GM21528 (cell line): ENCODE measurements at regions not wholly inside any gene's neighbourhood (a gene's known extent, or its start where the extent isn't known, plus 50 kb on each side); places are given as distances from the start of the nearest gene placed in this dataset.
A peak's percentile ranks its signal among the peaks of the same experiment; 100 is the strongest.
"Not testable (repeated sequence)": the region's sequence is repeated elsewhere in the genome, so short reads cannot be mapped to it uniquely, and the experiment has no call there.

Source experiments
- ATAC-seq: cut with Tn5 transposase; IDR thresholded peaks from one replicate; pipeline ENCODE4 v1.9.1; 2021; ENCODE audit warnings: mild to moderate bottlenecking, moderate library complexity; ENCODE audit not compliant: unreplicated experiment, low FRiP score

DNA sequence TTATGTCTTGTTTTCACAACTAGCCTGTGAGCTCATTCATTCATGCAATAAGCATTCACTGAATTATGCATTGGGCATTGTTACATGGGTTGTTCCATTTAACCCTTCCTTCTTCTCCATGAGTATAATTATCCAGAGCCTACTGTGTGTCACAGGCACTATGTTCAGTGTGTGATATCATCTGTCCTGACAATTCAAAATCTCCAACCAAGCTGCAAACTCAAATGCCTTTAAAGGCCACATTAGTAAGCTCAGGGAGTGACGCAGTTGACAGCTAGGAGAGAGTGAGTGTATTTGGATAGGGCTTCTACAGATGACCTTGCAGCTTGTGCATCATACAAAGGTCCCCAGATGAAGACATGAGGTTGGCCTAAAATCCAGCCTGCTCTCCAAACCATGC is 289.5 kb downstream of the OMA1 start:
- ATAC-seq, result no peak

GRCh38 chr1:58256546-58256945 is 290.0 kb downstream of the OMA1 start:
- ATAC-seq, result no peak

GRCh38 chr1:58256041-58256440 is 290.5 kb downstream of the OMA1 start:
- no peak for ATAC-seq

- ATAC-seq, result no peak
These were observed 291.3 kb downstream of the OMA1 start for GRCh38 chr1:58255192-58255591.

- ATAC-seq, result no peak
These were observed 295.0 kb downstream of the OMA1 start for GRCh38 chr1:58251430-58252073.

DNA sequence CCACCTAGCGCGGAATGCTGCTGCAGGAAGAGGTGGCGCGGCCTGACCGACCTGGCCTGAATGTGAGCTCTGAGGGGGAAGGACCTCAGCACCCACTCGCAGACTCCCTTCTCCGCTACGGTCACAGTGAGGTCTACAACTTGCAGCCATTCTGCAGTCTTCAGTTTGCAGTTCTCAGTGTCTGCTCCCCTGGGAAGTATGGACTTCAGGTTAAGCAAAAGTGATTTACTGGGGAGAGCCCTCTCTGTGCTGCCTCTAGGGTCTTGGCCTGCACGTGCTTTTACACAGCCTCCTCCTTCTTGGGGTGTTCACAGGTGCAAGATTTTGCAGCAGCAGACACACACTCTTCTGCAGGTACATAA is 296.0 kb downstream of the OMA1 start:
- ATAC-seq, result no peak

DNA sequence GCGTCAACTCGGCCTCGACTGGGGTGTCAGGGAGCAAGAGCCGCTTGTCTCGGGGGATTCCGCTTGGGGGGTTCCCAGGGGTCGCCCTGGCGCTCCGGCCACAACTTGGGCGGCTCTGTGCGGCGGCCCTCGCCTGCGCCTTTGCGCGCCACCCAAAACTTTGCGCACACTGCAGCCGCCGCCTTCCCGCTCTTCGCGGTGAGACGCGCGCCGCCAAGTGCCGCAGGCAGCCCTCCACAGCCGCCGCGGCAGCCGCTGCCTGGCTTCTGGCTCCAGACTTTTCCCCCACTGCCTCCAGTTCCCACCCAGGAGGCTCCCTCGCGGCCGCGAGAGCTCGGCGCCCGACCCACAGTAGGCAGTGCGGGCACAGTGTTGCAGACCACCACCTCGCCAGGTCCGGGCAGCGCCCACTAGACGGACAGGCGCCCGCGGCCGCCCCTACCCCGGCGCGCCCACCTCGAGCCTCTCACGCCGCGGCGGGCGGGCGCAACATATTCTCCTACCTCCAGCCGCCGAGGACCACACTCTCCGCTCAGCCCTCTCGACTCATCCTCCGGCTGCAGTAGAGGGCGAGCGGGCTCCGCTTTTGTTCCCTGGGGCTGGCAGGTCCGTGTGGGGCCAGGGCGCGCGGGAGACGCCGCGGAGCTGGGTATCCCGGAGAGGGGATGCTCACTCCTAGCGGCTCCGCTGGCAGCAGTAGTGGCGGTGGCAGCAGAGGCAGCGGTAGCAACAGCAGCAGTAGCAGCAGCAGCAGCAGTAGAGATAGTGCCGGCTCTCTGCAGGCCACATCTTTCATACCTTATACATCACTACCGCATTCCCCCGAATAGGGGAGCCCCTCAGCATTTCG is 296.6 kb downstream of the OMA1 start:
- peak; percentile 58 for ATAC-seq

- no peak for ATAC-seq
These were observed 297.2 kb downstream of the OMA1 start for GRCh38 chr1:58249388-58249736.

- ATAC-seq, result no peak
These were observed 297.7 kb downstream of the OMA1 start for GRCh38 chr1:58248791-58249190.

- ATAC-seq, result no peak
These were observed 298.5 kb downstream of the OMA1 start for GRCh38 chr1:58248072-58248471.

- no peak for ATAC-seq
These were observed 300.0 kb downstream of the OMA1 start for GRCh38 chr1:58246549-58246948.

GRCh38 chr1:58244872-58245271 is 301.7 kb downstream of the OMA1 start:
- ATAC-seq, result no peak

DNA sequence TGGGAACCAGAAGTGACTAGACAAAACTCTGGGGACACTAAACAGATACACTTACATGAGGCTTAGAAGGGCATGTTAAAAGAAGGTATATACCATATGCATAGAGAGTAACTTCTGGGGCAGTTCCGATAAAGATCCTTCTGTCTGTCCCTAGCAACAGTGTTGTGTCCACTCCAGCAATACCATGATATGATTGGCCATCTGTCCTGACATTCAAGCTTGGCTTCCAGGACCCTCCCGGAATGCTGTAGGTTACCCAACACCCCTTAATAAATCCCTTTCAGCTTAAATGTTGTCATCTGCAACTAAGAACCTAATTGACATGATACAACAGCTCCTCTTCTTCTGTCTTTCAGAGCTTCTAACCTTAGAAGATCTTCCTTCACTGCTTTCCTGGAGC is 307.7 kb downstream of the OMA1 start:
- no peak for ATAC-seq

DNA sequence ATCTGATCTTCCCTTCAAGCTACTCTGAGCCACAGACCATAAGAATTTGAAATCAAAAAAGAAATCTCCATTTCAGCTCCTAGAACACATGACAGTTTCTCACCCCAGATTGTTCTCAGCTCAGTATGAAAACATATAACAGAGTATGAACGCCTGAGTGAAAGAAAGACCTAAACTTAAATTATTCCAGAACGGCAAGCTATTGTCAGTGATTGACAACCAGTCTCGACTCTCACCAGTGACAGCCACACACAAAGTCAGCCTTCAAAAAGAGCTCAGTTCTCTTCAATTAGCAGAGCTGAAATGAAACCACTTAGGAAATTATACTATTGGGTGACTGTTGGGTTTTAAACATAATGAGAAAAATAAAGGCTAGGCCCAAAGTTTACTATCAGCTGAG is 312.8 kb downstream of the OMA1 start:
- ATAC-seq, result no peak

DNA sequence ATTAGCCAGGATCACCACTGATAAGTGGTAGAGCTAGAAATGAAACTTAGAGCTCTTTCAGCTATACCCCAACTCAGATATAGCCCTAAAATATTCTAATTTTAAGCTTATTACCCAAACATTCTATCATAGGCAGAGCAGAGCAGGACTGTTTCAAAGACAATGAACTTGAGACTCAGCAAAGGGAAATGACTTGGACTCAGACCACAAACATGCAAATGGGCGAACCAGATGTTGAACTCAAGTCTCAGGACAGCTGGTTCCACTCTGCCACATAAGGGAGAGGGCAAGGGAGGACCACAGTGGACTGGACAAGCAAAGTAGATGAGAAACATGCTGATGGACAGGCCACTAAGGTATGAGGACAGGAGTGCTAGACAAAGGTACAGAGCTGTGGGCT is 315.3 kb downstream of the OMA1 start:
- ATAC-seq, result no peak

GRCh38 chr1:58227604-58228003 is 318.9 kb downstream of the OMA1 start:
- no peak for ATAC-seq

DNA sequence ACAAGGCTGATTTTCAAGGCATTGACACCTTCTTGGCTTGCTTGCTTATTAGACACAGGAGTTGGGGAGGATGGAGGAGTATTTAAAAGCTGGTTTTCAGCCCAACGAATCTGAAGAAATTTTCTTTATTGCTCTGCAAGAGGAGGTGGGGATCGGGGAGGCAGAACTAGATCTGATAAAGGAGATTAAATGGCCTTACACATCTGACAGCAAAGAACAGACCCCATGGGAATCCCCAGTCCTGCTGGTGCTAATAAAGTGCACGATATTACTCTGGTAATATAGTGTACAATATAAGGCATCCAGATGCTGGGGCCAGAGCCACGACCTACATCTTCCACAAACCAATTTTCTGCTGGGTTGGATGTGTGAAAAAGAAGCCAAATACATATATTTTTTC is 323.0 kb downstream of the OMA1 start:
- ATAC-seq, result no peak

- ATAC-seq, result no peak
These were observed 325.6 kb downstream of the OMA1 start for GRCh38 chr1:58220836-58221472.

- ATAC-seq, result not testable (repeated sequence)
These were observed 330.4 kb downstream of the OMA1 start for GRCh38 chr1:58216169-58216568.

GRCh38 chr1:58214674-58215073 is 331.9 kb downstream of the OMA1 start:
- ATAC-seq, result no peak

DNA sequence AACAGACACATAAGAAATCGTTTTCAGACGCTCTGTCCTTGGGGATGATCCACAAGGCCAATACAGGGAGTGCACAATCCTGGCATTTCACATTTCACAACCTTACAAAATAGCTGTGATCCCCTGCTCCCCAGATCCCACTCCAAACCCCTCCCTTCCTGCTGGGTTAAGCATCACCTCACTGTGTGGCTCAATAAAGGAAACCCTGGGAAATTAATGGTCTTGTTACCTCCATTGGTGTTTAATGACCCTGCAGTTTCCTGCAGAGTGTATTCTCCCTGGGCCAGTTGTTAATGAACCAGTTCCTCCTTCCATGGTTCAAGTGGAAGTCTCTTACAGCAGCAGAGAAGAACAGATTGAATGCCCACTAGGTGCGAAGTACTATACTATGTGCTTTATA is 334.7 kb downstream of the OMA1 start:
- no peak for ATAC-seq

DNA sequence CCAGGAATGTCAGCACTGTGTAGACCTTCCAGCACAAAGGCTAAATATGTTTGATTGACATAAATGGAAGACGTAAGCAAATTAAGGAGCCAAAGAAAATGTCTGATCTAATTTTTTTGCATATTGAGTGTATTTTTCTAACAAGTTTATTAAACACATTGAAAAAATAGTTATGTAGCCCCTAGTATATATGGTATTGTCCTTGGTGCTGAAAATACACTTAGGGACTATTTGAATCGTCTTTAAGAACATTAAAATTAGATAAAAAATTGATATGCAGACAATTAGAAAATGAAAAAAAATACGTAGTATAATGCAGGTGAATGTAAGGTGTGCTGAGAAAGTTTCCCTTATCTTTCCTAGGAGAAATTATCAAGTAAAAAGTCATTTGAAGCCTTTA is 337.0 kb downstream of the OMA1 start:
- ATAC-seq, result no peak
